ENCODE measurements at regions not wholly inside any gene's neighbourhood (a gene's known extent, or its start where the extent isn't known, plus 50 kb on each side); places are given as distances from the start of the nearest gene placed in this dataset.
"Not testable (repeated sequence)": the region's sequence is repeated elsewhere in the genome, so short reads cannot be mapped to it uniquely, and the experiment has no call there.

- Histone ChIP-seq H3K9me2 (ENCODE audit: insufficient read depth) (no peaks in the 10 kb centered on the region), H3K36me3 (ENCODE audit: low read depth) (no peaks in the 10 kb centered on the region), H4K20me1 (ENCODE audit: insufficient read depth) (no peaks in the 10 kb centered on the region), H3K27ac (no peak overlapping the region), H3K4me3 (no peak overlapping the region), H2AFZ (0 out of 2 replicates have a peak overlapping the region, but pooled peaks have one; percentile 23), H3K9me3 (ENCODE audit: insufficient read depth, low read depth) (no peaks in the 10 kb centered on the region), H3F3A (ENCODE audit: insufficient read depth, low read depth) (no peaks in the 10 kb centered on the region), H3K79me2 (ENCODE audit: low read depth) (no peaks in the 10 kb centered on the region), H3K27me3 (ENCODE audit: insufficient read depth, low read depth) (no peaks in the 10 kb centered on the region), H3K4me1 (replicated peaks; ENCODE audit: insufficient read depth) (peaks cover 6% of the 10 kb centered on the region; the same call in 1 of the 2 replicates), H3K4me2 (no peak overlapping the region)
- intact Hi-C loops (cut with micrococcal nuclease; ENCODE audit: unreplicated experiment), result loop anchor here (10.0 kb wide), 1 partner anchor 107 kb away; no protein-coding TSS in a partner anchor
- TF ChIP-seq, protein P1, sequence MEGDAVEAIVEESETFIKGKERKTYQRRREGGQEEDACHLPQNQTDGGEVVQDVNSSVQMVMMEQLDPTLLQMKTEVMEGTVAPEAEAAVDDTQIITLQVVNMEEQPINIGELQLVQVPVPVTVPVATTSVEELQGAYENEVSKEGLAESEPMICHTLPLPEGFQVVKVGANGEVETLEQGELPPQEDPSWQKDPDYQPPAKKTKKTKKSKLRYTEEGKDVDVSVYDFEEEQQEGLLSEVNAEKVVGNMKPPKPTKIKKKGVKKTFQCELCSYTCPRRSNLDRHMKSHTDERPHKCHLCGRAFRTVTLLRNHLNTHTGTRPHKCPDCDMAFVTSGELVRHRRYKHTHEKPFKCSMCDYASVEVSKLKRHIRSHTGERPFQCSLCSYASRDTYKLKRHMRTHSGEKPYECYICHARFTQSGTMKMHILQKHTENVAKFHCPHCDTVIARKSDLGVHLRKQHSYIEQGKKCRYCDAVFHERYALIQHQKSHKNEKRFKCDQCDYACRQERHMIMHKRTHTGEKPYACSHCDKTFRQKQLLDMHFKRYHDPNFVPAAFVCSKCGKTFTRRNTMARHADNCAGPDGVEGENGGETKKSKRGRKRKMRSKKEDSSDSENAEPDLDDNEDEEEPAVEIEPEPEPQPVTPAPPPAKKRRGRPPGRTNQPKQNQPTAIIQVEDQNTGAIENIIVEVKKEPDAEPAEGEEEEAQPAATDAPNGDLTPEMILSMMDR (conservative IDR thresholded peaks at IDR 0.05), result no peak
- no peak for TF ChIP-seq EZH2 (IDR thresholded peaks at IDR 0.05; ENCODE audit: low read depth)
- CTCF ChIA-PET, result no interaction called here
- POLR2A ChIA-PET (ENCODE audit: unreplicated experiment), result no interaction called here
- no TSS peak for BruUV-seq (replicated peaks)
- DNase-seq, result no peak
Observed at GRCh38 chr13:89407357-89407756, 1736.2 kb downstream of the SLITRK5 start.

DNA sequence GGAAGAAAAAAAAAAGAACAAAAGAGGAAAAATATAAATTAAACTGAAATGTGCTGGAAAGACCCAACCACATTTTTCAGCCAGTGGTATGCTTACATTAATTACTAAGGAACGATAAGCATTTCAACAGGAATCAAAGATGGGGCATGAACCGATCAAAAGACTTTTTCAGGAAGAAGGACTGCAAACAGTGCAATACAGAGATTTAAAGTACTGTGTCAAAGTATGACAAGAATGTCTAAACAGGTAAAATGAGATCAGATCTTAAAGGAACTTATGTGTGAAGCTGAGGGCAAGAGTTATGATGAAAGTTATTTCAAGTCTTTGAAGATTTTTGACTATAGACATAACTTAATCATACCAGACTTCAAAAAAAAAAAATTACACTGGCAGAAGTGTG, 1761.8 kb downstream of the SLITRK5 start:
- no peaks in the 10 kb centered on the region; the same call in 1 of the 2 replicates for H3K9me2 ChIP-seq (ENCODE audit: insufficient read depth)
- DNase-seq, result no peak
- TF ChIP-seq, protein P1 (conservative IDR thresholded peaks at IDR 0.05), result no peak
- H3F3A ChIP-seq (ENCODE audit: insufficient read depth, low read depth), result no peaks in the 10 kb centered on the region
- H3K27me3 ChIP-seq (ENCODE audit: insufficient read depth, low read depth), result no peaks in the 10 kb centered on the region
- H3K36me3 ChIP-seq (ENCODE audit: low read depth), result no peaks in the 10 kb centered on the region
- H4K20me1 ChIP-seq (ENCODE audit: insufficient read depth), result no peaks in the 10 kb centered on the region
- no peak overlapping the region for H3K4me2 ChIP-seq
- no TSS peak for BruUV-seq (replicated peaks)
- H3K9me3 ChIP-seq (ENCODE audit: insufficient read depth, low read depth), result peaks cover 6% of the 10 kb centered on the region
- no peaks in the 10 kb centered on the region for H3K79me2 ChIP-seq (ENCODE audit: low read depth)
- H3K4me1 ChIP-seq (replicated peaks; ENCODE audit: insufficient read depth), result no peaks in the 10 kb centered on the region
- no peak overlapping the region for H2AFZ ChIP-seq
- H3K4me3 ChIP-seq, result no peak overlapping the region
- ChIA-PET CTCF (no interaction called here), POLR2A (ENCODE audit: unreplicated experiment) (no interaction called here)
- intact Hi-C loops (cut with micrococcal nuclease; ENCODE audit: unreplicated experiment), result loop anchor here (10.0 kb wide), 2 partner anchors 262 to 1432 kb away; no protein-coding TSS in a partner anchor
- H3K27ac ChIP-seq, result no peak overlapping the region

- H3K36me3 ChIP-seq (ENCODE audit: low read depth); H3K4me3 ChIP-seq; H3K9me2 ChIP-seq (ENCODE audit: insufficient read depth); H3K4me2 ChIP-seq; H3K27me3 ChIP-seq (ENCODE audit: insufficient read depth, low read depth); H4K20me1 ChIP-seq (ENCODE audit: insufficient read depth); POLR2A ChIA-PET (ENCODE audit: unreplicated experiment); BruUV-seq (replicated peaks); H3K27ac ChIP-seq; H3F3A ChIP-seq (ENCODE audit: insufficient read depth, low read depth); H3K4me1 ChIP-seq (replicated peaks; ENCODE audit: insufficient read depth); H2AFZ ChIP-seq; H3K79me2 ChIP-seq (ENCODE audit: low read depth); H3K9me3 ChIP-seq (ENCODE audit: insufficient read depth, low read depth); DNase-seq: not testable (repeated sequence)
- intact Hi-C loops (cut with micrococcal nuclease; ENCODE audit: unreplicated experiment), result loop anchor here (10.0 kb wide), 2 partner anchors 260 to 1430 kb away; no protein-coding TSS in a partner anchor
- CTCF ChIA-PET, result interaction anchor here (0.7 kb wide), 1 partner anchor 122 kb away, joined by 4 read pairs; no protein-coding TSS in a partner anchor
Observed at GRCh38 chr13:89434624-89435023, 1763.5 kb downstream of the SLITRK5 start.

GRCh38 chr13:89454681-89455080, 1783.5 kb downstream of the SLITRK5 start:
- Histone ChIP-seq H4K20me1 (ENCODE audit: insufficient read depth) (no peaks in the 10 kb centered on the region), H3K4me3 (no peak overlapping the region), H3K9me2 (ENCODE audit: insufficient read depth) (no peaks in the 10 kb centered on the region), H3K4me1 (replicated peaks; ENCODE audit: insufficient read depth) (no peaks in the 10 kb centered on the region; the same call in 1 of the 2 replicates), H3K4me2 (no peak overlapping the region), H3K27me3 (ENCODE audit: insufficient read depth, low read depth) (no peaks in the 10 kb centered on the region), H3K9me3 (ENCODE audit: insufficient read depth, low read depth) (no peaks in the 10 kb centered on the region), H3F3A (ENCODE audit: insufficient read depth, low read depth) (no peaks in the 10 kb centered on the region), H2AFZ (no peak overlapping the region), H3K79me2 (ENCODE audit: low read depth) (no peaks in the 10 kb centered on the region), H3K27ac (no peak overlapping the region), H3K36me3 (ENCODE audit: low read depth) (no peaks in the 10 kb centered on the region)
- ChIA-PET CTCF (no interaction called here), POLR2A (ENCODE audit: unreplicated experiment) (no interaction called here)
- BruUV-seq (replicated peaks), result no TSS peak
- no peak for DNase-seq
- TF ChIP-seq, protein P1 (conservative IDR thresholded peaks at IDR 0.05), result no peak
- TF ChIP-seq EZH2 (IDR thresholded peaks at IDR 0.05; ENCODE audit: low read depth), result no peak
- intact Hi-C loops (cut with micrococcal nuclease; ENCODE audit: unreplicated experiment), result no loop called here
